Prostate gland (tissue), 2 donors: ENCODE measurements at regions not wholly inside any gene's neighbourhood (a gene's known extent, or its start where the extent isn't known, plus 50 kb on each side); places are given as distances from the start of the nearest gene placed in this dataset.

ENCODE experiments used
- DNase-seq: peaks from one replicate; pipeline ENCODE4 v3.0.0-alpha.2; 2019; ENCODE audit warnings: low spot score
- H3K27ac ChIP-seq, 2 donors: fragments of 200-600 bp; sonication (generic); 2 replicates each; pipeline ENCODE4 v1.5.1; 2017 to 2019
- H3K27me3 ChIP-seq: fragments of 200-600 bp; sonication (generic); replicated peaks from 2 replicates; pipeline ENCODE4 v1.5.1; 2019; ENCODE audit not compliant: insufficient read depth
- H3K36me3 ChIP-seq, 2 donors: fragments of 200-600 bp; sonication (generic); 1 replicate in 1 of 2; 2 replicates in 1 of 2; pipeline versions ENCODE4 v1.5.1 to v1.8.1; 2017 to 2019
- H3K4me1 ChIP-seq: fragments of 200-600 bp; sonication (generic); replicated peaks from 2 replicates; pipeline ENCODE4 v1.5.1; 2019
- H3K4me3 ChIP-seq, 2 donors: fragments of 200-600 bp; sonication (generic); 2 replicates each; pipeline ENCODE4 v1.5.1; 2017 to 2019
- H3K9me3 ChIP-seq: fragments of 200-600 bp; sonication (generic); 2 replicates; pipeline ENCODE4 v1.5.1; 2017
- CTCF ChIP-seq, 4 experiments: fragments of 200-600 bp in 2 of 4; fragments of 450-650 bp in 2 of 4; sonication (generic) in 2 of 4; IDR thresholded peaks; 1 replicate in 3 of 4; 2 replicates in 1 of 4; pipeline ENCODE4 v1.5.1; 2016 to 2019; ENCODE audit warnings: antibody characterized with exemption in 4 of 4, mild to moderate bottlenecking in 2 of 4, moderate library complexity in 2 of 4
- POLR2A ChIP-seq: fragments of 450-650 bp; IDR thresholded peaks from one replicate; pipeline ENCODE4 v1.6.1; 2016; ENCODE audit warnings: antibody characterized with exemption, mild to moderate bottlenecking
- POLR2AphosphoS5 ChIP-seq: sonication (generic); formaldehyde crosslinking; IDR thresholded peaks from one replicate; pipeline ENCODE4 v1.6.1; 2017; ENCODE audit warnings: antibody characterized with exemption
- WGBS: methylation state at CpG from one replicate; pipeline ENCODE4 v1.1.5; 2018; 5-methylcytosine and 5-hydroxymethylcytosine counted together
- intact Hi-C: fragments of 100-400 bp; cut with DNase I; formaldehyde crosslinking; loops from one replicate; pipeline ENCODE4 v1.14.2; 2022

DNA sequence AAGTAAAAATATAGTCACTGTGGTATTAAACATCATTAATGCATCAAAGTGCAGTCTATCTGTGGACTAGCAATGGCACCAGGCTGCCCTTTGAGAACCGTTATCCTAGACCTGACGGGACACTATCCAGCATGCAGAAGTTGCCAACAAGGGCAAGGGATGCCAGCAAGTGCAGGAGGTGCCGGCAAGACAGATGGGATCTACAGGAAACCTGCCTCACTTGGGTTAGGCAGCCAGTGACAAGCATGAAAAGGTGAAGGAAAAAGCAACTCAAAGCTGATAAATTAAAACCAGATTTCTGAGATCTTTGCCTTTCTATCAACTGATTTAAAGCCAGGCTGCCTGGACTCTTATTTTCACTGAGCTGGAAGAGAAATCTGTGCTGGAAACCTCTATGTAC is 315.2 kb upstream of the PDE4D start:
- Histone ChIP-seq H3K36me3 (no peaks in the 10 kb centered on the region), H3K9me3 (no peaks in the 10 kb centered on the region), H3K27ac (no peak overlapping the region), H3K27me3 (no peaks in the 10 kb centered on the region), H3K4me1 (no peaks in the 10 kb centered on the region), H3K4me3 (no peak overlapping the region)
- WGBS: 53% methylated on average over 3 of the region's 3 CpGs
- TF ChIP-seq POLR2A: no peak
- no peak for TF ChIP-seq POLR2AphosphoS5
- no peak for TF ChIP-seq CTCF (IDR thresholded peaks at IDR 0.05)
- no peak for DNase-seq
- intact Hi-C loops: no loop called here

GRCh38 chr5:60207040-60207439 is 313.5 kb upstream of the PDE4D start:
- H3K27me3 ChIP-seq: no peaks in the 10 kb centered on the region
- TF ChIP-seq POLR2A: no peak
- no peak for TF ChIP-seq POLR2AphosphoS5
- no peak for TF ChIP-seq CTCF (IDR thresholded peaks at IDR 0.05)
- no peaks in the 10 kb centered on the region for H3K9me3 ChIP-seq
- no peaks in the 10 kb centered on the region for H3K4me1 ChIP-seq
- no peak overlapping the region for H3K4me3 ChIP-seq
- WGBS: 45% methylated on average over 3 of the region's 3 CpGs
- DNase-seq: no peak
- no peaks in the 10 kb centered on the region for H3K36me3 ChIP-seq
- H3K27ac ChIP-seq: no peak overlapping the region
- intact Hi-C loops: no loop called here

DNA sequence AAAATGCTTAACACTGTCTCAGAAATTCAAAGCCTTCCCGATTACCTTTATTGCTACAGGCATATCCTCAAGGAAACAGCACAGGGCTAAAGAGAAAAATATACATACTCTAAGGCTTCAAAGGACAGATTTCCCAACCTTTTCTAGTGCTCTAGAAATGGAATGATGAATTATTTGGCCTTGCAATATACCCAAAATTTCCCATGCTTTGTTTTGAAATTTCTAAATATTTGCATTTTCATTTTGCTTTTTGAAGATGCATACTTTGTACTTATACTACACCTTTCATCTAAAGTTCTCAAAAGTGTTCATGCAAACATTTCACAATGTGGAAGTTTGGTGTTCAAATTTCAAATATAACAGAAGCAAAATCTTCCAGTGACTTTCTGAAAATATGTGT is 312.7 kb upstream of the PDE4D start:
- Histone ChIP-seq H3K36me3 (no peaks in the 10 kb centered on the region), H3K27me3 (no peaks in the 10 kb centered on the region), H3K27ac (no peak overlapping the region), H3K4me1 (no peaks in the 10 kb centered on the region), H3K9me3 (no peaks in the 10 kb centered on the region), H3K4me3 (no peak overlapping the region)
- TF ChIP-seq CTCF (IDR thresholded peaks at IDR 0.05): no peak
- no peak for TF ChIP-seq POLR2A
- TF ChIP-seq POLR2AphosphoS5: no peak
- 84% methylated on average over 1 of the region's 1 CpG for WGBS
- no peak for DNase-seq
- intact Hi-C loops: no loop called here

- intact Hi-C loops: no loop called here
These were observed 311.5 kb upstream of the PDE4D start for GRCh38 chr5:60205071-60205470.

More at GRCh38 chr5:60205071-60205470, 311.5 kb upstream of the PDE4D start:
- H3K36me3 ChIP-seq: no peaks in the 10 kb centered on the region
- no peak for DNase-seq
- H3K4me1 ChIP-seq: no peaks in the 10 kb centered on the region
- no peaks in the 10 kb centered on the region for H3K9me3 ChIP-seq
- TF ChIP-seq POLR2AphosphoS5 (no peak), POLR2A (no peak), CTCF (IDR thresholded peaks at IDR 0.05) (no peak)
- H3K27me3 ChIP-seq: no peaks in the 10 kb centered on the region
- no peak overlapping the region for H3K27ac ChIP-seq
- no peak overlapping the region for H3K4me3 ChIP-seq
- 89% methylated on average over 2 of the region's 2 CpGs for WGBS
